ENCODE measurements at regions not wholly inside any gene's neighbourhood (a gene's known extent, or its start where the extent isn't known, plus 50 kb on each side); places are given as distances from the start of the nearest gene placed in this dataset.

DNA sequence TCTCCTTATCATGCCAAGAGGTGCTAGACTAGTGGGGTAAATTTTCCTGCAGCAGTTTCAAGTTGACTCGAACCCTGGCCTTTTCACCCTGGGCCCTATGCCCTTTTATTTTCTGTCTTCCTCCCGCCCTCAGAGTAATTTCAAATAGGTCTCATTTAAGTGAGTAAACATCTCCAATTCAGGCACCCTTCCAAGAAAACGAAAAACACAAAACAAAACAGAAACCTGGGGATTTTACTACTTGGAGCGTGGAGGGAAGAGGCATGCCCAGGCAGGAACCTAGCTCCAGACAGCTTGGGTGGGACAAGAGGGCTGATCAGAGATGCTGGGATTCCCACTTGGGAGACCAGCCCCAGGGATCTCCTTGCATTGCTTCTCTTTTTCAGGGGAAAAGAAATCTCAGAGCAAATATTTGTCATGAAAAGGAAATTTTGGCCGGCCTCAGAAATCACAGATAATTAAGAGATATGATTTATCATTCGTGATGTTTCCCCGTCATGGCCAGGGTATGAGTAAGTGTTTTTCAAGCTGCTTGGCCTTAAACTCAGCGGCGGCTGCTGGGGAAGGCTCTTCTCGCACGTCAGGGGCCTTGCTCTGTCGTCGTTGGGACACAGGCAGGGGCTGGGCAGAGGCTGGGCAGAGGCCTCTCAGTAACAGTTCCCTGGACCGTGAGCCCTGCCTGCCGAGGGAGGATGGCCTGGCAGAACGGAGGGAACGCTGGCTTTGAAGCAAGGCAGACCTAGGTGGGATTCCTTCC lies 248.6 kb upstream of the KLF4 start (continued):
- TF ChIP-seq CHD1 (IDR thresholded peaks at IDR 0.05; ENCODE audit: low read depth, low read length): no peak
- TF ChIP-seq POLR2A (IDR thresholded peaks at IDR 0.05; ENCODE audit: low read depth, low read length): peak; percentile 87
- TF ChIP-seq MAFK (IDR thresholded peaks at IDR 0.05; ENCODE audit: low read depth, low read length): no peak

- no peaks in the 10 kb centered on the region; a peak in 1 of 4 replicates for H3K79me1 ChIP-seq (ENCODE audit: low read depth in 1 of 2, low read length in 2 of 2)
- ChIA-PET POLR2A (ENCODE audit: unreplicated experiment) (interaction anchor here (0.6 kb wide), 1 partner anchor 822 kb away, joined by 3 read pairs; no protein-coding TSS in a partner anchor), CTCF (no interaction called here)
- peak overlapping the region; percentile 90 for H2AK9ac ChIP-seq (replicated peaks; ENCODE audit: low read depth, low read length, poor library complexity)
- H3K14ac ChIP-seq (replicated peaks; ENCODE audit: low read depth, low read length): peak overlapping the region; percentile 90
- H3K4me1 ChIP-seq (ENCODE audit: control insufficient read depth, insufficient read depth, low read length): peaks cover 40% of the 10 kb centered on the region
- H3K4ac ChIP-seq (ENCODE audit: low read depth, low read length): peak overlapping the region; percentile 95
- peak overlapping the region; percentile 38 for H2BK15ac ChIP-seq (ENCODE audit: low read depth, low read length)
- H3K23ac ChIP-seq (ENCODE audit: low read depth, low read length): peak overlapping the region; percentile 95
- peak overlapping the region; percentile 98 for H4K5ac ChIP-seq (ENCODE audit: low read depth, low read length)
- WGBS, 2 experiments (ENCODE audit: extremely low coverage in 2 of 2, insufficient read length in 1 of 2): 94% methylated on average over 2 of the region's 5 CpGs; no CpG with 5 or more reads in 1 of the 2 experiments
- H3K4me3 ChIP-seq (ENCODE audit: insufficient read depth, low read depth, low read length): no peak overlapping the region
- DNase-seq: no peak
- H3K4me2 ChIP-seq (ENCODE audit: low read depth, low read length): no peak overlapping the region
- dilution Hi-C loops (cut with HindIII; ENCODE audit: low sequenced_read_pairs, unreplicated experiment): no loop called here
- peak overlapping the region; percentile 29 for H2AFZ ChIP-seq (replicated peaks; ENCODE audit: low read length, poor library complexity)
- no peaks in the 10 kb centered on the region for H3K9me3 ChIP-seq (ENCODE audit: control insufficient read depth, insufficient read depth, low read length)
- peak overlapping the region; percentile 78; the same call in 1 of the 2 replicates for H3K9ac ChIP-seq (ENCODE audit: low read depth, low read length)
- no peaks in the 10 kb centered on the region for H3K27me3 ChIP-seq (ENCODE audit: control insufficient read depth, insufficient read depth, low read length)
- H3K9me1 ChIP-seq (ENCODE audit: insufficient read depth, low read length): peaks cover 14% of the 10 kb centered on the region
- peak overlapping the region; percentile 76; the same call in 1 of the 2 replicates for H2AK5ac ChIP-seq (ENCODE audit: low read depth, low read length)
- in situ Hi-C loops (cut with MboI; ENCODE audit: low sequenced_read_pairs): loop anchor here (10.0 to 25.0 kb wide), 4 partner anchors 253 to 850 kb away; partner anchors contain the start of gene KLF4
- H4K8ac ChIP-seq (ENCODE audit: low read depth in 2 of 2, low read length in 2 of 2): peak overlapping the region; percentile 93 to 95
- intact Hi-C loops (cut with micrococcal nuclease): loop anchor here (5.0 to 10.0 kb wide), 2 partner anchors 320 to 1027 kb away; no protein-coding TSS in a partner anchor
- peak overlapping the region; percentile 93 for H2BK5ac ChIP-seq (ENCODE audit: low read depth, low read length, poor library complexity, severe bottlenecking)
- peak overlapping the region; percentile 96; the same call in 1 of the 2 replicates for H3K27ac ChIP-seq (ENCODE audit: insufficient read depth, low read length)
- no TSS peak for BruUV-seq (replicated peaks)
- peak overlapping the region; percentile 93 for H3K18ac ChIP-seq (ENCODE audit: low read depth, low read length)
- no peak for ATAC-seq (ENCODE audit: low read depth)
- no peaks in the 10 kb centered on the region for H3K36me3 ChIP-seq (ENCODE audit: control insufficient read depth, insufficient read depth, low read length)
- peak overlapping the region; percentile 98 for H2BK120ac ChIP-seq (ENCODE audit: low read depth, low read length)
- H3K56ac ChIP-seq (ENCODE audit: extremely low read depth, insufficient read depth, low read length): peak overlapping the region; percentile 91; the same call in 1 of the 2 replicates
- H4K20me1 ChIP-seq (ENCODE audit: insufficient read depth, low read length): no peaks in the 10 kb centered on the region
- peak overlapping the region; percentile 95 for H4K91ac ChIP-seq (ENCODE audit: insufficient read depth, low read depth, low read length)
- peak overlapping the region; percentile 94 for H2BK20ac ChIP-seq (ENCODE audit: low read depth, low read length)
- TF ChIP-seq, protein P1, sequence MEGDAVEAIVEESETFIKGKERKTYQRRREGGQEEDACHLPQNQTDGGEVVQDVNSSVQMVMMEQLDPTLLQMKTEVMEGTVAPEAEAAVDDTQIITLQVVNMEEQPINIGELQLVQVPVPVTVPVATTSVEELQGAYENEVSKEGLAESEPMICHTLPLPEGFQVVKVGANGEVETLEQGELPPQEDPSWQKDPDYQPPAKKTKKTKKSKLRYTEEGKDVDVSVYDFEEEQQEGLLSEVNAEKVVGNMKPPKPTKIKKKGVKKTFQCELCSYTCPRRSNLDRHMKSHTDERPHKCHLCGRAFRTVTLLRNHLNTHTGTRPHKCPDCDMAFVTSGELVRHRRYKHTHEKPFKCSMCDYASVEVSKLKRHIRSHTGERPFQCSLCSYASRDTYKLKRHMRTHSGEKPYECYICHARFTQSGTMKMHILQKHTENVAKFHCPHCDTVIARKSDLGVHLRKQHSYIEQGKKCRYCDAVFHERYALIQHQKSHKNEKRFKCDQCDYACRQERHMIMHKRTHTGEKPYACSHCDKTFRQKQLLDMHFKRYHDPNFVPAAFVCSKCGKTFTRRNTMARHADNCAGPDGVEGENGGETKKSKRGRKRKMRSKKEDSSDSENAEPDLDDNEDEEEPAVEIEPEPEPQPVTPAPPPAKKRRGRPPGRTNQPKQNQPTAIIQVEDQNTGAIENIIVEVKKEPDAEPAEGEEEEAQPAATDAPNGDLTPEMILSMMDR (conservative IDR thresholded peaks at IDR 0.05; ENCODE audit: low read depth, low read length): no peak
- TF ChIP-seq, protein P2, sequence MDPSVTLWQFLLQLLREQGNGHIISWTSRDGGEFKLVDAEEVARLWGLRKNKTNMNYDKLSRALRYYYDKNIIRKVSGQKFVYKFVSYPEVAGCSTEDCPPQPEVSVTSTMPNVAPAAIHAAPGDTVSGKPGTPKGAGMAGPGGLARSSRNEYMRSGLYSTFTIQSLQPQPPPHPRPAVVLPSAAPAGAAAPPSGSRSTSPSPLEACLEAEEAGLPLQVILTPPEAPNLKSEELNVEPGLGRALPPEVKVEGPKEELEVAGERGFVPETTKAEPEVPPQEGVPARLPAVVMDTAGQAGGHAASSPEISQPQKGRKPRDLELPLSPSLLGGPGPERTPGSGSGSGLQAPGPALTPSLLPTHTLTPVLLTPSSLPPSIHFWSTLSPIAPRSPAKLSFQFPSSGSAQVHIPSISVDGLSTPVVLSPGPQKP (IDR thresholded peaks at IDR 0.05; ENCODE audit: borderline replicate concordance, low read depth, low read length): no peak
- TF ChIP-seq MAFK (IDR thresholded peaks at IDR 0.05; ENCODE audit: low read depth, low read length): no peak
- no peak for TF ChIP-seq CEBPB (IDR thresholded peaks at IDR 0.05; ENCODE audit: low read depth, low read length)
- no peak for TF ChIP-seq RFX5 (IDR thresholded peaks at IDR 0.05; ENCODE audit: low read depth, low read length)
- TF ChIP-seq, protein P3, sequence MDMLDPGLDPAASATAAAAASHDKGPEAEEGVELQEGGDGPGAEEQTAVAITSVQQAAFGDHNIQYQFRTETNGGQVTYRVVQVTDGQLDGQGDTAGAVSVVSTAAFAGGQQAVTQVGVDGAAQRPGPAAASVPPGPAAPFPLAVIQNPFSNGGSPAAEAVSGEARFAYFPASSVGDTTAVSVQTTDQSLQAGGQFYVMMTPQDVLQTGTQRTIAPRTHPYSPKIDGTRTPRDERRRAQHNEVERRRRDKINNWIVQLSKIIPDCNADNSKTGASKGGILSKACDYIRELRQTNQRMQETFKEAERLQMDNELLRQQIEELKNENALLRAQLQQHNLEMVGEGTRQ (IDR thresholded peaks at IDR 0.05; ENCODE audit: low read depth, low read length): no peak
- TF ChIP-seq NFE2L2 (IDR thresholded peaks at IDR 0.05; ENCODE audit: low read depth, low read length): no peak
- TF ChIP-seq FOS (IDR thresholded peaks at IDR 0.05; ENCODE audit: low read depth, low read length): no peak
- no peak for TF ChIP-seq RAD21 (IDR thresholded peaks at IDR 0.05; ENCODE audit: low read length)
- no peak for TF ChIP-seq POLR2A (IDR thresholded peaks at IDR 0.05; ENCODE audit: low read depth, low read length)
- TF ChIP-seq CHD1 (IDR thresholded peaks at IDR 0.05; ENCODE audit: low read depth, low read length): no peak
- TF ChIP-seq BHLHE40 (IDR thresholded peaks at IDR 0.05; ENCODE audit: low read depth, low read length): no peak
These were observed 248.0 kb upstream of the KLF4 start for GRCh38 chr9:107737610-107737986.
